ENCODE measurements at regions not wholly inside any gene's neighbourhood (a gene's known extent, or its start where the extent isn't known, plus 50 kb on each side); places are given as distances from the start of the nearest gene placed in this dataset.

DNA sequence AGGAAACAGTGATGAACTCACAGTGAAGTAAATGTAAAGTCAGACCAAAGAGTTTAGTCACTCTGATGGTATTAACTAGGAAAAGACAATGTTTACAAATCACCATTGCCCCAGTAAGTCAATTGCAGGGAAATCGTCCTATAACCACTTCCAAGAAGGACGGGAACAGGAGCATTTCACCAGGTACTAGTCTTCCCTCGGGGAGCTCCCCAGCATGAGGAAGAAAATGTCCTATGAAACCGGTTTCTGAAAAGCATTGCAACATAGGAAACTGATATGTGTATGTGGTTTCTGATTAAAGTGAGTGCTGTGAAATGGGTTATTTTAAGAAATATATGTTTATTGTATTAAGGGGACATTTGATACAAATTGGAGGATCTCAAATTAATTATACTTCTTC is 626.7 kb upstream of the ADAMTS16 start:
- H3K9me3 ChIP-seq = no peaks in the 10 kb centered on the region
- H3K4me3 ChIP-seq (replicated peaks in 1 of 3) = no peak overlapping the region
- WGBS, 2 donors = 79 to 80% methylated on average over 4 of the region's 4 CpGs
- TF ChIP-seq, protein P1, sequence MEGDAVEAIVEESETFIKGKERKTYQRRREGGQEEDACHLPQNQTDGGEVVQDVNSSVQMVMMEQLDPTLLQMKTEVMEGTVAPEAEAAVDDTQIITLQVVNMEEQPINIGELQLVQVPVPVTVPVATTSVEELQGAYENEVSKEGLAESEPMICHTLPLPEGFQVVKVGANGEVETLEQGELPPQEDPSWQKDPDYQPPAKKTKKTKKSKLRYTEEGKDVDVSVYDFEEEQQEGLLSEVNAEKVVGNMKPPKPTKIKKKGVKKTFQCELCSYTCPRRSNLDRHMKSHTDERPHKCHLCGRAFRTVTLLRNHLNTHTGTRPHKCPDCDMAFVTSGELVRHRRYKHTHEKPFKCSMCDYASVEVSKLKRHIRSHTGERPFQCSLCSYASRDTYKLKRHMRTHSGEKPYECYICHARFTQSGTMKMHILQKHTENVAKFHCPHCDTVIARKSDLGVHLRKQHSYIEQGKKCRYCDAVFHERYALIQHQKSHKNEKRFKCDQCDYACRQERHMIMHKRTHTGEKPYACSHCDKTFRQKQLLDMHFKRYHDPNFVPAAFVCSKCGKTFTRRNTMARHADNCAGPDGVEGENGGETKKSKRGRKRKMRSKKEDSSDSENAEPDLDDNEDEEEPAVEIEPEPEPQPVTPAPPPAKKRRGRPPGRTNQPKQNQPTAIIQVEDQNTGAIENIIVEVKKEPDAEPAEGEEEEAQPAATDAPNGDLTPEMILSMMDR (IDR thresholded peaks at IDR 0.05) = no peak
- no peak for TF ChIP-seq POLR2A (IDR thresholded peaks at IDR 0.05)
- no peak for DNase-seq
- H3K4me1 ChIP-seq = no peaks in the 10 kb centered on the region
- no peaks in the 10 kb centered on the region for H3K27me3 ChIP-seq
- H3K27ac ChIP-seq = no peak overlapping the region
- H3K36me3 ChIP-seq = no peaks in the 10 kb centered on the region
- intact Hi-C loops (cut with DNase I) = no loop called here

DNA sequence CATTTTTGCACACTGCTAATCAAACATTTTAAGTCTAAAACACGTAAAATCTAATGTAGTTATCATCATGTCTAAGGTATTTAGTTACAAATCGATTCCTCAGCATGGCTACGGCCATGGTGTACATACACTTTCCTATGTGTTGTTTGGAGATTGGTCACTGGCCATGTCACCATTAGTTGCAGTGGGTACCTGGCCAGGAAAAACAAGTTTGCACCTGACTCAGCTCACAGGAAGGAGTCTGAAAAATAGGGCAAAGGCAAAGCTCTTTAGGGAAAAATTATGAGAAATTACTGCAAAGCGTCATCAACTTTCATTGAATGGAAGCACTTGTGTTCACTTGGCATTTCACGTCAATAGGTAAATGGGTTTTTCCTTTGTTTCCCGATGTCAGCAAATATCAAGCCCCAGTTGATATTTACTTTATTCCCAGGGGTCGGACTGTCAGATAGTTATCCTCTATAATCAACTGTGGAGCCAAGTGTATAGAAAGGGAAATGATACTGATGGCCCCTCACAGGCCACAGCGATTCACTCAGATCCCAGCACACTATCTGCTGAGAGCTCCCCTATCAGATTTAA is 626.0 kb upstream of the ADAMTS16 start:
- no peak for DNase-seq
- Histone ChIP-seq H3K27ac (no peak overlapping the region), H3K4me3 (replicated peaks in 1 of 3) (no peak overlapping the region), H3K36me3 (no peaks in the 10 kb centered on the region), H3K27me3 (no peaks in the 10 kb centered on the region), H3K9me3 (no peaks in the 10 kb centered on the region), H3K4me1 (no peaks in the 10 kb centered on the region)
- intact Hi-C loops (cut with DNase I) = no loop called here
- no peak for TF ChIP-seq POLR2A (IDR thresholded peaks at IDR 0.05)
- TF ChIP-seq, protein P1 (IDR thresholded peaks at IDR 0.05) = no peak
- WGBS, 2 donors = 85 to 87% methylated on average over 8 of the region's 8 CpGs

DNA sequence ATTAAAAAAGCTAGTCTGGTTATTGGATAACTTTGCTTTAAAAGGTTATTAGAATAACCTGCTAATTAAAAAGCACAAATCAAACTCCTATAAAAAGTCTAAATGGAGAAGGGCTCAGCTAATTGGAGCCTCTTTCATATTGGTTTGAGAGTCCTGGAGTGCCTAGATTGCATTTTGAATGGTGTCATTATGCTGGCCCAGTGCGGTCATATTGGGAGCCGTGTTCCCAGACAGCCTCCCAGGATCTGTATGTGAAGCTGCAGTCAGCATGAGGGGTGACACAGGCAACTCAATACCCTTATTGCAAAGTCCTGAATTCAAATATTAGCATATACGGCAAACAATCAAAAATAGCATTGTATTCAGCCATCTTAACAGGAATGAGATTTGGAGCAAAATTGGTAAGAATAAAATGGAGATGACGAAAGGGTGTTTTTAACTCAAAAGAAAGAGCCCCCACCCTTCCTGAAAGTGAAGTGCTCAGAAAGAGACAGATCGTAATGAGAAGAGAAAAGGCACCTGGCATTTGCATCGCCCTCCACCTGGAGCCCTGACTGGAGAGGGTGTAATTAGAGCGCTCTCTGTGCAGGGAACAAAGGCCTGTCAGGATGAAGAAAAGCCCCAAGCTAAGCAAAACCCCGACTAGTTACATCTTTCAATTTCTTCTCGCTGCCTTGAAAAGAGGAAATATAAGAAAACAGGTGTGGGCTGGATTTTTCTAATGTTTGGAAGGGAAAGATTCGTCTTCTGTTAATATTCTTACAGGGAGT is 621.0 kb upstream of the ADAMTS16 start:
- Histone ChIP-seq H3K4me1 (no peaks in the 10 kb centered on the region), H3K4me3 (replicated peaks in 1 of 3) (no peak overlapping the region), H3K36me3 (no peaks in the 10 kb centered on the region), H3K9me3 (no peaks in the 10 kb centered on the region), H3K27ac (no peak overlapping the region), H3K27me3 (no peaks in the 10 kb centered on the region)
- no peak for DNase-seq
- TF ChIP-seq, protein P1 (IDR thresholded peaks at IDR 0.05) = no peak
- no peak for TF ChIP-seq POLR2A (IDR thresholded peaks at IDR 0.05)
- intact Hi-C loops (cut with DNase I) = no loop called here
- 85 to 90% methylated on average over 10 of the region's 10 CpGs for WGBS, 2 donors

DNA sequence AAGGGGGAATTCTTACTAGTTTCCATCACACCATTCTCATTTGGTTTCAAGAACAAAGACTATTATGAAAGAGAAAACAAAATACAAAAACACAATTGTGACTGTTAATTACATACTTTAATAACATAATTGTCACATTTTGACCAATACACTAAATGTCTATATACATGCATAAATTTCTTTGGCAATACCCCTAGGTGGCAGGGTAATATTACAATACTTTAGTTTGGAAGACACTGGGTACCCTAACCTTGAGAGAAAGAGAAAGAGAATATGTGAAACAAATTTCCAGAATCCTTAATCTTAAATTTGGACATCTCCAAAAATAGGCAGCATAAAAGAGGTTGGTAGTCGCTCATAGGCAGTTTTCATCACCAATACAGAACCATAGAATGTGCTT is 619.6 kb upstream of the ADAMTS16 start:
- Histone ChIP-seq H3K27ac (no peak overlapping the region), H3K9me3 (no peaks in the 10 kb centered on the region), H3K4me1 (no peaks in the 10 kb centered on the region), H3K27me3 (no peaks in the 10 kb centered on the region), H3K36me3 (no peaks in the 10 kb centered on the region), H3K4me3 (replicated peaks in 1 of 3) (no peak overlapping the region)
- intact Hi-C loops (cut with DNase I) = no loop called here
- TF ChIP-seq POLR2A (IDR thresholded peaks at IDR 0.05) = no peak
- TF ChIP-seq, protein P1 (IDR thresholded peaks at IDR 0.05) = no peak
- 81 to 89% methylated on average over 1 of the region's 1 CpG for WGBS, 2 donors
- DNase-seq = no peak

DNA sequence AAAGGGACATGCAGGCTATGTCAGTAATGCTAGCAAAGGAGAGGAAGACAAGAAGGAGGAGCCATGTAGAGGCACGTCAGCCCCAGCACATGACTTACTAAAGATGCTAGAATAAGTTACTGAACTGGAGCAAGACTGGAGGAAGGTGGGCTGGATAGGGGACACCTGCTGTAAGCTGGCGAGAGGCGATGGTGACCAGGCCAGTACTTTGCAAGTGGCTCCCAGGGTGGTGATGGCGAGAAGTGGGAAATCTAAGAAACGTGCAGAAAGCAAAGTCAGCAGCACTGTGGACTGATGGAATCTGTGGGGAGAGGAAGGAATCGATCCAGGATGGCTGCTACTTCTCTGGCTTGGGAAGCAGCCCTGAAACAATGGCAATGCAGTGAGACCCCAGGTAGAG is 617.1 kb upstream of the ADAMTS16 start:
- DNase-seq = no peak
- Histone ChIP-seq H3K36me3 (no peaks in the 10 kb centered on the region), H3K4me3 (replicated peaks in 1 of 3) (no peak overlapping the region), H3K4me1 (no peaks in the 10 kb centered on the region), H3K27me3 (no peaks in the 10 kb centered on the region), H3K9me3 (no peaks in the 10 kb centered on the region), H3K27ac (no peak overlapping the region)
- intact Hi-C loops (cut with DNase I) = no loop called here
- TF ChIP-seq, protein P1 (IDR thresholded peaks at IDR 0.05) = no peak
- TF ChIP-seq POLR2A (IDR thresholded peaks at IDR 0.05) = no peak
- WGBS, 2 donors = 69 to 83% methylated on average over 6 of the region's 6 CpGs

Data from thyroid gland (tissue), 4 donors.